ENCODE measurements at regions not wholly inside any gene's neighbourhood (a gene's known extent, or its start where the extent isn't known, plus 50 kb on each side); places are given as distances from the start of the nearest gene placed in this dataset.

- TF ChIP-seq CTCF (IDR thresholded peaks at IDR 0.05) = no peak
- TF ChIP-seq EP300 (IDR thresholded peaks at IDR 0.05) = no peak
- TF ChIP-seq POLR2AphosphoS5 (IDR thresholded peaks at IDR 0.05) = peak in 2 of 4 donors; percentile 24 to 48
- no peak for TF ChIP-seq POLR2A (IDR thresholded peaks at IDR 0.05)
- H3K9me3 ChIP-seq = no peaks in the 10 kb centered on the region
- intact Hi-C loops (cut with DNase I) = no loop called here
- WGBS, 2 donors = 69 to 71% methylated on average over 15 of the region's 15 CpGs
- DNase-seq = peak; percentile 89
- H3K4me1 ChIP-seq = peaks cover 0 to 25% (median 17%) of the 10 kb centered on the region in 4 donors
- peak overlapping the region; percentile 77 to 88 (median 82) for H3K27ac ChIP-seq
- no peaks in the 10 kb centered on the region for H3K27me3 ChIP-seq
- no peaks in the 10 kb centered on the region for H3K36me3 ChIP-seq
- peak overlapping the region in 3 of 4 donors; percentile 29 to 43 (median 38) for H3K4me3 ChIP-seq
Observed at GRCh38 chr1:19563324-19564097, 78.2 kb upstream of the CAPZB start.

GRCh38 chr1:19562847-19563246 lies 77.5 kb upstream of the CAPZB start:
- Histone ChIP-seq H3K9me3 (no peaks in the 10 kb centered on the region), H3K4me1 (peaks cover 0 to 25% (median 17%) of the 10 kb centered on the region in 4 donors), H3K36me3 (no peaks in the 10 kb centered on the region), H3K27me3 (no peaks in the 10 kb centered on the region), H3K4me3 (no peak overlapping the region), H3K27ac (peak overlapping the region; percentile 77 to 88 (median 82))
- intact Hi-C loops (cut with DNase I) = no loop called here
- 93 to 95% methylated on average over 2 of the region's 2 CpGs for WGBS, 2 donors
- DNase-seq = no peak
- TF ChIP-seq POLR2AphosphoS5 (IDR thresholded peaks at IDR 0.05) (no peak), CTCF (IDR thresholded peaks at IDR 0.05) (no peak), POLR2A (IDR thresholded peaks at IDR 0.05) (no peak)

- Histone ChIP-seq H3K9me3 (no peaks in the 10 kb centered on the region), H3K36me3 (no peaks in the 10 kb centered on the region), H3K4me3 (no peak overlapping the region), H3K27me3 (no peaks in the 10 kb centered on the region), H3K27ac (no peak overlapping the region), H3K4me1 (peaks cover 0 to 25% (median 17%) of the 10 kb centered on the region in 4 donors)
- intact Hi-C loops (cut with DNase I) = no loop called here
- TF ChIP-seq EP300 (IDR thresholded peaks at IDR 0.05) = no peak
- no peak for TF ChIP-seq CTCF (IDR thresholded peaks at IDR 0.05)
- no peak for TF ChIP-seq POLR2AphosphoS5 (IDR thresholded peaks at IDR 0.05)
- no peak for TF ChIP-seq POLR2A (IDR thresholded peaks at IDR 0.05)
- 94 to 96% methylated on average over 4 of the region's 4 CpGs for WGBS, 2 donors
- no peak for DNase-seq
Observed at GRCh38 chr1:19560480-19560879, 75.1 kb upstream of the CAPZB start.

GRCh38 chr1:19559641-19560040 lies 74.3 kb upstream of the CAPZB start:
- intact Hi-C loops (cut with DNase I) = no loop called here
- no peaks in the 10 kb centered on the region for H3K27me3 ChIP-seq
- no peak overlapping the region for H3K4me3 ChIP-seq
- peaks cover 0 to 20% (median 17%) of the 10 kb centered on the region in 4 donors for H3K4me1 ChIP-seq
- no peak for TF ChIP-seq CTCF (IDR thresholded peaks at IDR 0.05)
- no peak for TF ChIP-seq POLR2A (IDR thresholded peaks at IDR 0.05)
- no peak for TF ChIP-seq EP300 (IDR thresholded peaks at IDR 0.05)
- no peak for TF ChIP-seq POLR2AphosphoS5 (IDR thresholded peaks at IDR 0.05)
- 77 to 85% methylated on average over 2 of the region's 2 CpGs for WGBS, 2 donors
- no peak overlapping the region for H3K27ac ChIP-seq
- no peak for DNase-seq
- no peaks in the 10 kb centered on the region for H3K9me3 ChIP-seq
- H3K36me3 ChIP-seq = no peaks in the 10 kb centered on the region
